GM18511 (cell line): ENCODE measurements at regions not wholly inside any gene's neighbourhood (a gene's known extent, or its start where the extent isn't known, plus 50 kb on each side); places are given as distances from the start of the nearest gene placed in this dataset.

Experiments
- ATAC-seq: cut with Tn5 transposase; IDR thresholded peaks from one replicate; pipeline ENCODE4 v1.9.1; 2021; ENCODE audit warnings: mild to moderate bottlenecking, moderate library complexity; ENCODE audit not compliant: unreplicated experiment

DNA sequence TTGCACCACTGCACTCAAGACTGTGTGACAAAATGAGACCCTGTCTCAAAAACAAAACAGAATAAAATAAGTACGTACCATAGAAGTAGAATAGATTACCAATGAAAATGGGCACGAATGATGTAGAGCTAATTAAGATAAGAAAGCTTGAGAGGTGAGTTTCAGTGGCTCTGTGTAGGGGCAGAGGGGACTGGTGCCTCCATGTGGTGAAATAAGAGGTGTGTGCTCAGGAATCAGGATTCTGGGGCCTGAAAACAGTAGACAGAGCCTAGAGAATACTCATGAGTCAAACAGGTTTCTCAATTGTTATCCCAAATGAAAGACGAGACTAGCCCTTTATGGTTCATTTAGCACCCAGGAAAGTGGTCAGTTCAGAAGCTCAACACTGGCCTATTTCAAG lies 1145.1 kb downstream of the FLRT2 start:
- ATAC-seq: no peak

DNA sequence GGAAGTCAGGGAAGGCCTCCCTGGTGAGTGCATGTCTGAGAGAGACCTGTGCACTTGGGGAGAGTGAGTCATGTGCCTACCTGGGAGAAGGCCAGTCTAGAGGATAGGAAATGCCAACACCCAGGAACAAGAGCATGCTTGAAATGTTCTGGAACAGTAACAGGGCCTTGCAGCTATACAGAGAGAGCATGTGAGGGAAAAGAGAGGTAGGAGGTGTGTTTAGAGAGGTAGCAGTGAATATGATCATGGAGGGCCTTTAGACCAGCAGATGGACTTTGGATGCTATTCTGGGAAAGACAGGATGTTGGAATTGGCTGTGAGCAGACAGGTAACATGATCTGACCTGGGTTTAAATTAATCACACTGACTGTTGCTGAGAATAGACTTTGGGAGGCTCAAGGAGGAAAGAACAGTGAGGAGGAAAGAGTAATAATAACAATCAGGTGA lies 1143.6 kb downstream of the FLRT2 start:
- ATAC-seq: no peak

DNA sequence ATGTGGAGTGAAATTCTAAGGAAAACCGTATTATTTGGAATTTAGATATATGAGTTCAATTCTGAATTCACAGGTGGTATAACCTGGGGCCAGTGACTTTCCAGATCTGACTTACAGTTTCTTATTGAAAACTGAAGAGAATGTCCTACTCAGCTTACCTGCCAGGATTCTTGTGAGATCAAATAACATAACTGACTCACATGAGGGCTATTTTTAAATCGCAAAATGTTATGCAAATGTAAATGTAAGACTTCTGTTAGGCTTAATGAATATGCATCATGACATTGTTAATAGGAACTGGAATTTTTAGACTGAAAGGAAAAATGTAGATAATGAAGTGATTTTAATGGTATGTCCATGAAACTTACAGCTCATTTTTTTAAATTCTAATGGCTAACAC lies 1142.1 kb downstream of the FLRT2 start:
- no peak for ATAC-seq

DNA sequence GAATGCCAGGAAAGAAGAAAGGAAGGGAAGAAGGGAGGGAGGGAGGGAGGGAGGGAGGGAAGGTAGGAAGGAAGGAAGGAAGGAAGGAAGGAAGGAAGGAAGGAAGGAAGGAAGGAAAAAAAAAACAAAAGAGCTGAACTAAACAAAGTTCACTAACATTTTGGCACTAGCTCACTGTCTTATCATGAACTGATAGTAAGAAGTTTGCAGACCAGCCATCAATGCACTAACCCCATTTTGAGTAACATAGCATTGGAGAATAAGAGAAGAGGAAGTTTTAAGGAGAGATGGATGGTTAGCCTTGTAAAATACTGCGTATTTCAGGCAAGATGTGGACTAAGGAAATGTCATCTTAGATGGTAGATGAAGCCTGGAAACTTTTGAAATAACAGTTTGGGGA lies 1136.0 kb downstream of the FLRT2 start:
- ATAC-seq: no peak

DNA sequence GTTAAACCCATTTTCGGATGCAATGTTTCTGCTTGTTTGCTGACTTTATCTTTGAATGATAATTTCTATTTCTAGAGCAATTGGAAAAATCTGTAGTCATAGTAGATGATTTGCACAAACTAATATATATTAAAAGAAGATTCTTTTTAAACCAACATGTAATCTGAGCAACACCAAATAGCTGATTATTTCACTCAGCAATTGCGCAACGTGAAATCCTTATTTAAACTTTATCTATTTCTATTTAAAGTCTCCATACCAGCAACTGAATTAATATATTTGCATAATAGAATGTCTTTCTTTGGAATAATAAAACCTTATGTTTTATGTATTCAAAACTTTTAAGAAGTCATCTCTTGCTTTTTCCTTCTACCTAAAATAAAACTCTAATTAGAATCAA lies 1132.4 kb downstream of the FLRT2 start:
- ATAC-seq: no peak

DNA sequence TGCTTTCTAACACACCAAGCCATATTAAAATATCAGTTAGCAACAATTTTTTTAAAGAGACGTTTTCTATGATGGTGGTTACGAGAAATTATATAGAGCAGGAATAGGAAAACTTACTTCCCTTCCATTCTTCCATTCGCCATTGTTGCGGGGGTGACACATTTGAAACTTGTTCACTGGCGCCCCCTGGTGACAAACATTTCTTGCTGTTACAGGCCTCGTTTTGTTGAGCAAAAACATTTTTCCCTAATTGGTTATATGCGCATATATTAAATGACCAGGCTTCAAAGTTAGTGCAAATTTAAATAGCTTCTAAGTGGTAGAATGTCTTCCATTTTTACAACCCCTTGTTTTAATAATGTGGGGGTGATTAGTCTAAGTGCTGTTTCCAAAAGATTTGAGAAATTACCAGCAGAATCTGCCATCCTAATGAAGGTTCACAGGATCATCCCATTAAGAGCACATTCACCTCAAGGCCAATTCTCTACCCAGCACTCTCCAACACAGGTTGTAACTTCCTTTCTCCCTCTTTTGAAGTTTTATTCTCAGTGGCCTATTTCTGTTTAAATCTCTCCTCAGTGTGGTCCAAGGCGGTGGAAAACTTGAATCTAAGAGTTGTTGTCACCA lies 1124.7 kb downstream of the FLRT2 start:
- no peak for ATAC-seq

DNA sequence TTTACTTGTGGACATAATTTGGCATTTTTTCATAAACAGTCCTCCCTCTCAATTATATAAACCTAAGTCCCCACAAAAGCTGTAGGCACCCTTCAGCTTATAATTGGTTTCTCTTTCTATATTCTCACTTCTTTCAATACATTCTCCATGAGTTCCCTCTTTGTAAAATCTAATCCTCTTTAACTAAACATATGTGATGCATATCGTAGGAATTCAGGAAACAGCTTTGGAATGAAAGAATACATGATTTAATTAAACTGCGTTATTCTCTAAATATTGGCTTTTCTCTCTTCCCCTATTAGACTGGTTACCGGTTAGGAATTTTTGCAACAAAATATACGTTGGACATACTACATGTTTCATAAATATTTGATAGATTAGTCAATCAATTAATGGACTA lies 1122.6 kb downstream of the FLRT2 start:
- no peak for ATAC-seq

DNA sequence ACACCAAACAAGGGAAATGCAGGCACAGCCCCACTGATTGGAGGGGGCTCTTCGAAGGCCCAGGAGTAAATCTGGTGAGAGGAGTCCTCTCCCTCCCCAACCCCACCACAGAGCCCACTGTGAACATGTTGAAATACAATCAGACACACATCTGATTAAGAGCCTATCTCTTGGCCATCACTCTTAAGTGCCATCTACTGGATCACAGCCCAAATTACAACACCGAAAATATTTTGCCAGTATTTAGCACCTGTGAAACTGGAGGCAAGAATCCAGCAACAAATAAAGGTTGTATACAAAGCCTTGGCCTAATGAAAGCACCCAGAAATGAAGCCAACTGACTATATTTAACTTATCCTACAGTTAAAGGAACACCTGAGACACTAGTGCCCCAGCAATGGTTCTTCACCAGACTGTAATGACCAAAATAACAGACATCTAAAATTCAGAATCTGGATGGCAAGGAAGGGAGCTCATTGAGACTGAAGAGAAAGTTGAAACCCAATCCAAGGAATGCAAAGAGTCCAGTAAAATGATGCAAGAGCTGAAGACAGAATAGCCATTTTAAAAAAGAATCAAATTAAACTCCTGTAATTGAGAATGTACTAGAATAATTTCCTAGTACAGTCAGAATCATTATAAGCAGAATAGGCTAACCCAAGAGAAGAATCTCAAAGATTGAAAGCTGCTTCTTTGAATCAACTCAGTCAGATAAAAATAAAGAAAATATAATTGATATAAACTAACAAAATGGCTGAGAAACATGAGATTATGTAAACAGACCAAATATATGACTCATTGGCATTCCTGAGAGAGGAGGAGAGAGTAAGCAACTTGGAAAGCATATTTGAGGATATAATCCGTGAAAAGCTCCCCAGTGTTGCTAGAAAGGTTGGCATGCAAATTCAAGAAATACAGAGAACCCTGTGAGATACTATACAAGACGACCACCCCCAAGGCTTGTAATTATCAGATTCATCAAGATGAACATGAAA lies 1117.0 kb downstream of the FLRT2 start:
- ATAC-seq: no peak

DNA sequence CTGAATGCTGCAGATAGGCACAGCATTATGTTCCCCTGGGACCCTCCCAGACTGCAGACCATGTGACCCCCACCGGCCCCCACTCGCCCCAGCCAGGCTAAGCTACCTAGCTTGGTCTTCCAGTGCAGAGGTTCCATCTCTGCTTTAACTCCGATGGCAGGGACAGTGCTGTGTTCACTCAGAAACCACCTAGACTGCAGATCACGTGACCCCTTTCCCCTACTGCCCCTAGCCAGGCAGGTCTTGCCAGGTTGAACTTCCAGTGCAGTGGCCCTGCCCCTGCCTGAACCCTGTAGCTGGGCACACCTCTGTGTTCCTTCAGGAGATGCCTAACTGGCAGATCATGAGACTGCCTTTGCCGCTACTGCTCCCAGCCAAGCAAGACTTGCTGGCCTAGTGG lies 1116.2 kb downstream of the FLRT2 start:
- ATAC-seq: no peak

DNA sequence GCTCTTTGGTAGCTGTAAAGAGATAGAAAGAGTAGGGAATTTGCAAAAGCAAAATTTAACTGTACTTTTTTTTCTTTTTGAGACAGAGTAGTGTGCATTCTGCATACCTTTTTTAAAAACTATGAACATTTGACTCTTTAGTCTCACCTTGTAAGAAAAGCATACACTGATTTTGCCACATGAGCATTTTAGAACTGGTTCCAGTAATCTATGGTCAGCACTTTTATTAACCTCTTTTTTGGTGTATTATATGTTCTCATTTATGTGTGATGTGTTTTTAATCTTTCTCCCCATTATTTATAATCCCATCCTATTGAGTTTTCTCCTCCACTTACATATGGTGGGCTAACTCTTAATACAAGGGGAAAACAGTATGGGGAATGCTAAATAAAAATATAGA lies 1111.4 kb downstream of the FLRT2 start:
- no peak for ATAC-seq

DNA sequence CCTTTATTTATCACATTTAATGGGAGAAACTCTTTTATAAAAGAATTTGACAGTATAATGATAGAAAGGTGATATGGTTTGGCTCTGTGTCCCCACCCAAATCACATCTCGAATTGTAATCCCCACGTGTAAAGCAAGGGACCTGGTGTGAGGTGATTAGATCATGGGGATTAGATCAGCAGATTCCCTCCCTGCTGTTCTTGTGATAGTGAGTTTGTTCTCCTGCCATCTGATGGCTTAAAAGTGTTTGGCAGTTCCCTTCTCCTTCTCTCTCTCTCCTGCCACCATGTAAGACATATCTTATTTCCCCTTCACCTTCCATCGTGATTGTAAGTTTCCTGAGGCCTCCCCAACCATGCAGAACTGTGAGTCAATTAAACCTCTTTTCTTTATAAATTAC lies 1110.3 kb downstream of the FLRT2 start:
- ATAC-seq: no peak

DNA sequence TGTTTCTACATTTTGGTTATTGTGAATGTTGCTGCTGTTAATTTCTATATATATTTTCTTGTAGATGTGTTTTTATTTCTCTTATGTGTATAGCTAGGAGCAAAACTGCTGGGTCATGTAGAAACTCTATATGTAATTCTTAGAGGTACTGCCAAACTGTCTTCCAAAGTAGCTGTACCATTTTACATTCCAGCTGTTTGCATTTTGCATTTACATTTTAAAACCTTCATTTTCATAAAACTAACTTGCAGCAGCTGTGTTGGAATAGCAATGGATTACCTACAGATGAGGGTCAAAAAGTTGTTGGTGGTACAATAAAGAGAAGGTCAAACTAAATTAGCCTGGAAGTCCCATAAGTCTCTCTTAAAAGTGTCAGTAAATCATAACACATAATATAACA lies 1109.7 kb downstream of the FLRT2 start:
- ATAC-seq: no peak

DNA sequence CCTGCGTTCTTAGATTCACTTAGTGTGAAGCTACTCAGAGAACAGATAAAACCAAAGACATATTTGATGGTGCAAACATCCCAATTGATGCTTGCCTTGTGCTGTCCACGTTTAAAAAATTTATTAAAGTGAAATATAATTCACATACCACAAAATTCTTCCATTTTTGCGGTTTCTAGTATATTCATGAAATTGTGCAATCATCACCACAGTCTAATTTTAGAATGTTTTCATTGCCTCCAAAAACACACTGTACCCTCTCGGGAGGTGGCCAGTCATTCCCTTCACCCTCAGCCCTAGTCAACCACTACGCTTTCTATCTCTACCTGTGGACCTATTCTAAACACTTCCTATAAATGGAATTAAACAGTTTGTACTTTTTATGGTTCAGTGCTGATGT lies 1109.2 kb downstream of the FLRT2 start:
- ATAC-seq: no peak

DNA sequence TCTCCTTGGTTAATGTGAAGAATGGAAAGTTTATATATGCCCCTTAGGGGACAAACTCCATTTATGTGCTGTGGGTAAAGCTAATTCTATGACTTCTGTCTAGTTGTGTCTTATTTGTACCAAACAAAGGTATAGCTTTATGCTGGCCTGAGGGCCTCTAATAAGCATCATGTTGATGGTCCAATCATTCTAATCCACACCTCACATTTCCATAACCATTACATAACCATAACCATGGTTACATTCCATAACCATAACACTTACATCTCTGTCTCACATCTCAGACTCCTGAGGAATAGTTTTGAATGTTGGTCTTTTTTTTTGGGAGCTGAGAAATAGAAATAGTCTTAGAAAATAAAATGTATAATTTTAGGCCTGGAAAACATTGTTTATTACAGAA lies 1097.1 kb downstream of the FLRT2 start:
- ATAC-seq: no peak

DNA sequence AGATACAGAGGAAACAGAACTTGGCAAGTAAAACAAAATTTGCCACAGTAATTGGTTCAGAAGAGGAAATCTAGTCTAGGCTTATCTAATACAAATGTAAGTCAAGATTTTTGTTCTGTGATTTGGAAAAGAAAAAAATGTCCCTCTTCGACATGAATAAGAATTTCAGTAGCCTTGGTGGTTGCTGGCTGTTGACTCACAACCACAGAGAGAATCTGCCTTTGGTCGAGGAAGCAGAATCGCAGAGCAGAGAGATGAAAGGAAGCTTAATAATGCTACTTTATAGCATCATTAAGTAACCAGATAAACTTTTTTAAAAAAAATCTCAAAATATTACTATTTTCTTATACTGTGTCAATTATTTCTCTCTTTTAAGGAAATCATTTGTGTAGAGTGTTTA lies 1096.6 kb downstream of the FLRT2 start:
- ATAC-seq: no peak

DNA sequence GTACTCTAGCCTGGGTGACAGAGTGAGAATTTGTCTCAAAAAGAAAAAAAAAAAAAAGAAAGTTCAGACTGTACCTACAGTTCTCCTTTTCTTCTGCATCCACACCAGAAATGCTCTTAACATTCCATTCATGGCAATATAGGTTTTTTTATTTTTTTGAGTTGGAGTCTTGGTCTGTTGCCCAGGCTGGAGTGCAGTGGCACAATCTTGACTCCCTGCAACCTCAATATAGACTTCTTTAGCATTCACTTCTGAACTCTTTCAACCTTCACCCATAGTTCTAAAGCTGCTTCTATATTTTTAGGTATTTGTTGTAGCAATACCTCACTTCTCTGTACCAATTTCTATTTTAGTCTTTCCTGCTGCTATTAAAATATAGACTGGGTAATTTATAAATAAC lies 1095.7 kb downstream of the FLRT2 start:
- ATAC-seq: no peak

DNA sequence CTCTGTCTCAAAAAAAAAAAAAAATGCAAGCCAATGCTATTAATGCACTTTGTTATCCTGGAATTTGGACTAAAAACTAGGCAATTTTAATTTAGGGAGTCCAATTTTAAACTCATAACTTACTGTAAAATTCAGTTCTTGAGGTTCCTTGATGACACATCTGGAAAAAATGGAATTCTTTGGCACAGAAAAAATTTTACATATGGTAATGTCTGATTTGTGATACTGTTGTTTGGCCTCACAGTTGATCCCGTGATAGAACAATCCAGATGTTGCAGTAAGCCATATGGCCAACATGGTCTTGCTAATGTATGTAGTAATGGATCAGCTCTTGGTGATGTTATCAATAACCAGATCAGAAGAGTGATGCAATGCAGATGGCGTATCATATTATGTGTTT lies 1089.8 kb downstream of the FLRT2 start:
- ATAC-seq: no peak

DNA sequence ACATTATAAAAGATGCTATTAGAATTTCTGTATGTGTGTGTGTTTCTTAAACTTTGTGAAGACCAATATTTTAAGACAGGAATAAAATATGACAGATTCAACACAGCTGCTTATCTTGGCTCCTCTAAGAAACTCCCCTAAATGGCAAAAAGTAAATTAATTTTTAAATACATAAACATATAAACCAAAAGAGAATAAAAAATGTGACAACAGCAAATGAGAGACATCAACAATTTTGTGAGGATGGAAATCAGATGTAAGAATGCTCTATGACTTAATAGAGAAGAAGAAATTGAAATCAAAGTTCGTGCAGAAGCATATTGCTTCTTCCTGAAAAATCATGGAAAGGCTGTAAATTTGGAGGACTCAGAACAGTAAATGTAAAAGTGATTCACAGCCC lies 1083.8 kb downstream of the FLRT2 start:
- no peak for ATAC-seq

DNA sequence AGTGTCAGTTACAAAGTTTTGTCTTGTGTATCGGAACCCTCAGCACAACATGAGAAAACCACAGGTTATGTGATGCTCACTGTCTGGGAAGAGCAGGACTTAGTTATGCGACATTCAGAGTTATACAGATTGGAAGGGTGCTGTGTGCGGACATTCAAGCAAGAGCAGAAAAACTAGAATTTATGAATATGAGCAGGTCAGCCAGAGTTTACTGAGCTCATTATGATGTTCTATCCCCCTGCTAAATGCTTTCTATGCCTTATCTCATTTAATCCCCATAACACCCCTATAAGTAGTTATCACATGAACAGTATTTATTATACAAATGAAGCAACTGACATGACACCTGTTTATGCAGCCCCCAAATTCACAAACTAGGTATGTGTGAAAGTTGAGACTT lies 1083.2 kb downstream of the FLRT2 start:
- ATAC-seq: no peak

DNA sequence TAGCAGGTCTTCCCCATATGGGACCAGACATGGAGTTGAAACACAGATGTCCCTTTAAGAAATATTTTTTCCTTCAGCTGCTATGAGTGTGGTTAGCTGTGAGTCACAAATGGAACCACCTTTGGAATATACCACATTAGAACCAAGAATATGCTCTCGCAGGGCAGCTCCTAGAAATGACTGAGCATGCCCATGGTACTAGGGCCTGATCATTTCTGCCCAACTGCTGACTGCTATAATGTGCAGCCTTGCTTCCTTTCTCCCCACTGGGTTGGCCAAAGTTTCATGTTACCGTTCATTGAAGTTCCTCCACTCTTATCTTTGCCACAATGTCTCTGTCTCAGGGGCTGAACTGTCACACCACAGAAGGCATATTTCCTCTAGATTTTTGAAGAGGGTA lies 1074.6 kb downstream of the FLRT2 start:
- ATAC-seq: no peak

DNA sequence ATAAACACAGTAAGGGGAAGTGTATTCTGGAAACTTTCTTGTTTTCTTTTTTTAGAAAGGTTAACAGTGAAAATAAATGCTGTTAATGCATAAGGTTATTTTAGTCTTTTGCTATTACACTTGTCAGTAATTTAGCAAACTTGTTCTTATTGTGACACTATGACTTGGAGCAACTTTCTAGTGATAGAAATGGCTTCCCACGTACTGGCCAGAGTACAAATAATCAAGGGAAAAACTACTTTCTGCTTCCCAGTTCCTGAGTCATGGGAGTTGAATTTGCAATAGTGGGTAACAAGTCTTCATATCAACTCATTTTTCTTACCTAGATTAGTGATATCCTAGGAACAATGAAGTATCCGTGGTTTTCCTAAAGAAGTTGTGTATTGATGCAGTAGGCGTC lies 1072.3 kb downstream of the FLRT2 start:
- no peak for ATAC-seq

DNA sequence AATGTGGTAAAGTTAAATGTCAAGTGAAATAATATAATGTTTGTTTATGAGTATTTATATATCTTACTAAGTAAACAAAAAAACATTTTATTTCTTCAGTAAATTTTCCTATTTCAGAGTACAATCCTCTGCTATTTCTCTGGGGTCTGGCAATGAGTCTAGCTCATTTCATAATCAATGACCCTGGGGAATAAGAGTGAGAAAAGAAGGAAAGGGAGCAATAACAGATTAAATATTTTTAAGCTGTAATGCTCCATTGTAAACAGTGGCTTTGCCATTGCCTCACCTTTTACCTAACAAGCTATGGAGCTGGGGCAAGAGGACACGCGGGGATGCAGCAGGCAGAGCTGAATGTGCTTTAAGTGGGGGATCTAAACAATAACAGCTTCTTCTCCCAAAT lies 1071.9 kb downstream of the FLRT2 start:
- ATAC-seq: no peak
